ENCODE measurements at regions not wholly inside any gene's neighbourhood (a gene's known extent, or its start where the extent isn't known, plus 50 kb on each side); places are given as distances from the start of the nearest gene placed in this dataset.

- no peak for DNase-seq (ENCODE audit: low read depth in 2 of 2)
These were observed 97.8 kb downstream of the ZFP36L2 start for GRCh38 chr2:43128559-43128955.

- no peak for DNase-seq (ENCODE audit: low read depth in 2 of 2)
These were observed 98.4 kb downstream of the ZFP36L2 start for GRCh38 chr2:43127941-43128558.

- peak; percentile 90 to 91 for DNase-seq (ENCODE audit: low read depth in 2 of 2)
These were observed 99.0 kb downstream of the ZFP36L2 start for GRCh38 chr2:43127208-43127940.

- DNase-seq (ENCODE audit: low read depth in 2 of 2) = no peak
These were observed 99.6 kb downstream of the ZFP36L2 start for GRCh38 chr2:43126817-43127207.

GRCh38 chr2:43125090-43125998, 101.1 kb downstream of the ZFP36L2 start:
- DNase-seq (ENCODE audit: low read depth in 2 of 2) = no peak

GRCh38 chr2:43124687-43125057, 101.7 kb downstream of the ZFP36L2 start:
- DNase-seq (ENCODE audit: low read depth in 2 of 2) = no peak

- no peak for DNase-seq (ENCODE audit: low read depth in 2 of 2)
These were observed 102.3 kb downstream of the ZFP36L2 start for GRCh38 chr2:43123981-43124686.

GRCh38 chr2:43123486-43123885, 102.9 kb downstream of the ZFP36L2 start:
- DNase-seq (ENCODE audit: low read depth in 2 of 2) = no peak

GRCh38 chr2:43123028-43123427, 103.4 kb downstream of the ZFP36L2 start:
- DNase-seq (ENCODE audit: low read depth in 2 of 2) = no peak

- no peak for DNase-seq (ENCODE audit: low read depth in 2 of 2)
These were observed 104.7 kb downstream of the ZFP36L2 start for GRCh38 chr2:43121580-43122314.

GRCh38 chr2:43119303-43119702, 107.1 kb downstream of the ZFP36L2 start:
- DNase-seq (ENCODE audit: low read depth in 2 of 2) = no peak

- no peak for DNase-seq (ENCODE audit: low read depth in 2 of 2)
These were observed 108.8 kb downstream of the ZFP36L2 start for GRCh38 chr2:43117521-43118143.

- no peak for DNase-seq (ENCODE audit: low read depth in 2 of 2)
These were observed 109.4 kb downstream of the ZFP36L2 start for GRCh38 chr2:43116988-43117387.

- DNase-seq (ENCODE audit: low read depth in 2 of 2) = no peak
These were observed 110.5 kb downstream of the ZFP36L2 start for GRCh38 chr2:43115881-43116280.

- no peak for DNase-seq (ENCODE audit: low read depth in 2 of 2)
These were observed 112.2 kb downstream of the ZFP36L2 start for GRCh38 chr2:43114210-43114609.

- DNase-seq (ENCODE audit: low read depth in 2 of 2) = no peak
These were observed 114.4 kb downstream of the ZFP36L2 start for GRCh38 chr2:43111788-43112554.

- no peak for DNase-seq (ENCODE audit: low read depth in 2 of 2)
These were observed 115.9 kb downstream of the ZFP36L2 start for GRCh38 chr2:43110442-43110871.

- no peak for DNase-seq (ENCODE audit: low read depth in 2 of 2)
These were observed 117.1 kb downstream of the ZFP36L2 start for GRCh38 chr2:43109261-43109743.

- no peak for DNase-seq (ENCODE audit: low read depth in 2 of 2)
These were observed 118.7 kb downstream of the ZFP36L2 start for GRCh38 chr2:43107679-43108078.

Measured in stimulated activated CD8-positive, alpha-beta memory T cell treated with anti-CD3 and anti-CD28 coated beads, Interleukin-2, amount 100 ng/mL, for 48 hours (primary cell).